ENCODE measurements at regions not wholly inside any gene's neighbourhood (a gene's known extent, or its start where the extent isn't known, plus 50 kb on each side); places are given as distances from the start of the nearest gene placed in this dataset.

DNA sequence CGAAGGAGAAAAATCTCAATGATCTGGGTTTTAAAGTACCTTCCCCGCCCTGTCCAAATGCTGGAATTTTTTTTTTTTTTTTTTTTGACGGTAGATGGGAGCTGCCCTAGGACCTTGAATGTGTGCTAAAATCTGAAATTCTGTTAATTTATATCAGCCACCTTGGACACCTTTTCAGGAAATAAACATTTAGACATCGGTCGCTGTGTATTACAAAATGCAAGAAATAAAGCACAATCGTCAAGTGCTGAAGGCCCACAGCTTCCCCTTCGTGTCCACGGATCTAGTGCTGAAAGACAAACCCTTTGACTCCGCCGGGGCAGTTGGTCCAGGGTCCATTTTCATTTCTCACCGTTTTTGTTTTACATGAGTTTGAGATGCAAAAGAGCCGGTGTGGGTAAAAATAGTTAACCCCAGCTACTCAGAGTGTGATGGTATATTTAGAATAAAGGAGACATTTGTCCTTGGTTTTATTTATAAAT, 90.2 kb upstream of the CHD2 start:
- TF ChIP-seq POLR2A (IDR thresholded peaks at IDR 0.05), result no peak
- TF ChIP-seq, protein P1, sequence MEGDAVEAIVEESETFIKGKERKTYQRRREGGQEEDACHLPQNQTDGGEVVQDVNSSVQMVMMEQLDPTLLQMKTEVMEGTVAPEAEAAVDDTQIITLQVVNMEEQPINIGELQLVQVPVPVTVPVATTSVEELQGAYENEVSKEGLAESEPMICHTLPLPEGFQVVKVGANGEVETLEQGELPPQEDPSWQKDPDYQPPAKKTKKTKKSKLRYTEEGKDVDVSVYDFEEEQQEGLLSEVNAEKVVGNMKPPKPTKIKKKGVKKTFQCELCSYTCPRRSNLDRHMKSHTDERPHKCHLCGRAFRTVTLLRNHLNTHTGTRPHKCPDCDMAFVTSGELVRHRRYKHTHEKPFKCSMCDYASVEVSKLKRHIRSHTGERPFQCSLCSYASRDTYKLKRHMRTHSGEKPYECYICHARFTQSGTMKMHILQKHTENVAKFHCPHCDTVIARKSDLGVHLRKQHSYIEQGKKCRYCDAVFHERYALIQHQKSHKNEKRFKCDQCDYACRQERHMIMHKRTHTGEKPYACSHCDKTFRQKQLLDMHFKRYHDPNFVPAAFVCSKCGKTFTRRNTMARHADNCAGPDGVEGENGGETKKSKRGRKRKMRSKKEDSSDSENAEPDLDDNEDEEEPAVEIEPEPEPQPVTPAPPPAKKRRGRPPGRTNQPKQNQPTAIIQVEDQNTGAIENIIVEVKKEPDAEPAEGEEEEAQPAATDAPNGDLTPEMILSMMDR (IDR thresholded peaks at IDR 0.05), result no peak
- no peak for TF ChIP-seq POLR2AphosphoS5 (IDR thresholded peaks at IDR 0.05)
- no peak for TF ChIP-seq EP300 (IDR thresholded peaks at IDR 0.05)
